Mesenchymal stem cell (in vitro differentiated cells and primary cell): ENCODE measurements at regions not wholly inside any gene's neighbourhood (a gene's known extent, or its start where the extent isn't known, plus 50 kb on each side); places are given as distances from the start of the nearest gene placed in this dataset.
A peak's percentile ranks its signal among the peaks of the same experiment; 100 is the strongest.

Source experiments
- DNase-seq: peaks from one replicate; pipeline ENCODE4 v3.0.0-alpha.2; 2013
- H2AFZ ChIP-seq: one replicate; pipeline ENCODE4 v1.6.1; 2013; ENCODE audit warnings: low read depth, mild to moderate bottlenecking, control low read depth, inconsistent platforms, low read length, moderate library complexity
- H2AK5ac ChIP-seq: 2 replicates; pipeline ENCODE4 v1.6.1; 2013; ENCODE audit warnings: low read length, moderate library complexity, mild to moderate bottlenecking, inconsistent platforms; ENCODE audit not compliant: severe bottlenecking
- H2BK120ac ChIP-seq: one replicate; pipeline ENCODE4 v1.6.1; 2013; ENCODE audit warnings: low read depth, mild to moderate bottlenecking, inconsistent platforms, low read length, moderate library complexity
- H2BK12ac ChIP-seq, 2 experiments: one replicate each; pipeline ENCODE4 v1.6.1; 2013; ENCODE audit warnings: inconsistent platforms in 2 of 2, low read length in 2 of 2, mild to moderate bottlenecking in 2 of 2, moderate library complexity in 2 of 2, control low read depth in 1 of 2
- H2BK15ac ChIP-seq: one replicate; pipeline ENCODE4 v1.6.1; 2013; ENCODE audit warnings: mild to moderate bottlenecking, low read depth, inconsistent platforms; ENCODE audit not compliant: poor library complexity, severe bottlenecking
- H2BK5ac ChIP-seq: 2 replicates; pipeline ENCODE4 v1.6.1; 2013; ENCODE audit warnings: low read depth, mild to moderate bottlenecking, low read length, control low read depth, inconsistent platforms; ENCODE audit not compliant: poor library complexity, severe bottlenecking
- H3K14ac ChIP-seq, 2 experiments: one replicate each; pipeline ENCODE4 v1.6.1; 2013; ENCODE audit warnings: inconsistent platforms in 2 of 2, low read length in 2 of 2, control low read depth in 1 of 2, mild to moderate bottlenecking in 1 of 2, moderate library complexity in 1 of 2
- H3K18ac ChIP-seq, 2 experiments: one replicate each; pipeline ENCODE4 v1.6.1; 2013; ENCODE audit warnings: inconsistent platforms in 2 of 2, low read length in 2 of 2, control low read depth in 1 of 2, low read depth in 1 of 2, mild to moderate bottlenecking in 1 of 2
- H3K23ac ChIP-seq, 2 experiments: one replicate each; pipeline ENCODE4 v1.6.1; 2013; ENCODE audit warnings: inconsistent platforms in 2 of 2, low read length in 2 of 2, mild to moderate bottlenecking in 2 of 2, moderate library complexity in 2 of 2, control low read depth in 1 of 2
- H3K27ac ChIP-seq: 2 replicates; pipeline ENCODE4 v1.5.1; 2013; ENCODE audit warnings: mild to moderate bottlenecking, moderate library complexity, low read length, control low read depth, inconsistent platforms; ENCODE audit not compliant: poor library complexity, severe bottlenecking
- H3K27me3 ChIP-seq, 2 experiments: 2 replicates each; pipeline versions ENCODE4 v1.6.1 to v1.7.0; 2013; ENCODE audit warnings: low read length in 2 of 2, mild to moderate bottlenecking in 2 of 2, moderate library complexity in 2 of 2, control low read depth in 1 of 2, inconsistent platforms in 1 of 2; ENCODE audit not compliant: control insufficient read depth in 1 of 2, insufficient read depth in 1 of 2
- H3K36me3 ChIP-seq, 2 experiments: 2 replicates each; pipeline versions ENCODE4 v1.6.1 to v1.7.0; 2013; ENCODE audit warnings: low read length in 2 of 2, control low read depth in 1 of 2, inconsistent platforms in 1 of 2, low read depth in 1 of 2, mild to moderate bottlenecking in 1 of 2; ENCODE audit not compliant: insufficient read depth in 2 of 2, control insufficient read depth in 1 of 2
- H3K4ac ChIP-seq, 2 experiments: one replicate each; pipeline ENCODE4 v1.6.1; 2013; ENCODE audit warnings: inconsistent platforms in 2 of 2, low read length in 2 of 2, mild to moderate bottlenecking in 2 of 2, moderate library complexity in 2 of 2, control low read depth in 1 of 2, low read depth in 1 of 2
- H3K4me1 ChIP-seq: 2 replicates; pipeline ENCODE4 v1.6.1; 2013; ENCODE audit warnings: low read depth, low read length, control low read depth; ENCODE audit not compliant: control insufficient read depth, insufficient read depth
- H3K4me2 ChIP-seq: 2 replicates; pipeline ENCODE4 v1.6.1; 2013; ENCODE audit warnings: low read length, mild to moderate bottlenecking, inconsistent platforms; ENCODE audit not compliant: poor library complexity, severe bottlenecking
- H3K4me3 ChIP-seq, 2 experiments: 2 replicates each; pipeline versions ENCODE4 v1.5.1 to v1.7.0; 2013; ENCODE audit warnings: low read length in 2 of 2, mild to moderate bottlenecking in 2 of 2, control low read depth in 1 of 2, low read depth in 1 of 2; ENCODE audit not compliant: insufficient read depth in 1 of 2
- H3K79me1 ChIP-seq: replicated peaks from 2 replicates; pipeline ENCODE4 v1.6.1; 2013; ENCODE audit warnings: mild to moderate bottlenecking, control low read depth, low read length, inconsistent platforms; ENCODE audit not compliant: poor library complexity, severe bottlenecking
- H3K9ac ChIP-seq: 2 replicates; pipeline ENCODE4 v1.7.0; 2013; ENCODE audit warnings: mild to moderate bottlenecking, low read length, moderate library complexity
- H3K9me3 ChIP-seq: 2 replicates; pipeline ENCODE4 v1.7.0; 2013; ENCODE audit warnings: mild to moderate bottlenecking, low read length; ENCODE audit not compliant: control insufficient read depth
- H4K8ac ChIP-seq: one replicate; pipeline ENCODE4 v1.6.1; 2013; ENCODE audit warnings: inconsistent platforms, mild to moderate bottlenecking, low read length, moderate library complexity
- H4K91ac ChIP-seq: one replicate; pipeline ENCODE4 v1.6.1; 2013; ENCODE audit warnings: mild to moderate bottlenecking, low read length, inconsistent platforms
- WGBS: methylation state at CpG from one replicate; pipeline ENCODE4 v1.1.7; 2013; ENCODE audit warnings: mixed read lengths; 5-methylcytosine and 5-hydroxymethylcytosine counted together

DNA sequence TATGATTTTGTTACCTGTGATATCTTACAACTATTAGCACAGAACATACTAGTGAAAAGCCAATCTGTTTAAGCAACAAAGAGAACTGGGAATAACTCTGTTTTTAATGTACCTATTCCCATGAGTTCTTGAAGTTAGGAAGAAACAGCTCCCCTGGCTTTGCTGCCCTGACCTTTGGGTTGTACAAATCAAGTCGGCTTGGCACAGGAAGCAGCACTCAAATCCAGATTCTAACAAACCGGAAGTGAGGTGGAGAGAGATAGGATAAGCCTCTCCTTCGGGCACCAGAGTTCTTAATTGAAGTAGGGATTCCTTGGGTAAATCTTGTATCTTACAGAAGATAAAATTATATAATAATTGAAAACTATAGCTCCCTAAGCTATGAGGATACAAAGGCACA lies 144.8 kb upstream of the CPEB2 start:
- Histone ChIP-seq H4K91ac (no peak overlapping the region), H3K14ac (no peak overlapping the region), H3K23ac (no peak overlapping the region), H4K8ac (no peak overlapping the region), H3K4me3 (no peak overlapping the region), H3K18ac (no peak overlapping the region), H2BK120ac (no peak overlapping the region), H3K27me3 (no peaks in the 10 kb centered on the region), H2AFZ (no peak overlapping the region), H3K9me3 (no peaks in the 10 kb centered on the region), H3K4me1 (peaks cover 6% of the 10 kb centered on the region), H2BK15ac (no peak overlapping the region), H3K9ac (peak overlapping the region; percentile 76), H3K4ac (no peak overlapping the region), H2AK5ac (no peak overlapping the region), H3K4me2 (no peak overlapping the region), H2BK12ac (no peak overlapping the region), H2BK5ac (no peak overlapping the region), H3K27ac (no peak overlapping the region), H3K36me3 (no peaks in the 10 kb centered on the region), H3K79me1 (no peaks in the 10 kb centered on the region)
- 64% methylated on average over 2 of the region's 3 CpGs for WGBS
- DNase-seq: peak; percentile 3

DNA sequence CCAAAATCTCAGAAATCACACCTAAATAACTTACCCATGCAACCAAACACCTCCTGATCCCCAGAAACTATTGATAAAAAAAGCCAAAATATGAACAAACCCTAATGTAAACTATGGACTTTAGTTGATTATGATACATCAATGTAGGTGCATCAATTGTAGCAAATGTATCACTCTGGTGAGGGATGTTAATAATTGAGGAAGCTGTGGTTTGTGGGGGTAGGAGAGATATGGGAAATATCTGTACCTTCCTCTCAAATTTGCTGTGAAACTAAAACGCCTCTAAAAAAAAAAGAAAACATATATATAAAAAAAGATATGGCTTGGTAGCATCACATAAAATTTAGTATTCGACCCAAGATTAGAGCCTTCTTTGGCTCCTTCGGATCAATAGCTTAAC lies 144.3 kb upstream of the CPEB2 start:
- no peak overlapping the region for H2AK5ac ChIP-seq
- no peak overlapping the region for H3K9ac ChIP-seq
- no peak overlapping the region for H4K91ac ChIP-seq
- no peak overlapping the region for H4K8ac ChIP-seq
- no peaks in the 10 kb centered on the region for H3K27me3 ChIP-seq
- no peak overlapping the region for H3K27ac ChIP-seq
- H2BK5ac ChIP-seq: no peak overlapping the region
- H3K79me1 ChIP-seq: no peaks in the 10 kb centered on the region
- H3K4me3 ChIP-seq: no peak overlapping the region
- no peak overlapping the region for H3K14ac ChIP-seq
- H3K4ac ChIP-seq: no peak overlapping the region
- H3K4me1 ChIP-seq: peaks cover 6% of the 10 kb centered on the region
- no peak for DNase-seq
- H2BK12ac ChIP-seq: no peak overlapping the region
- H2AFZ ChIP-seq: no peak overlapping the region
- H3K18ac ChIP-seq: no peak overlapping the region
- no peak overlapping the region for H2BK15ac ChIP-seq
- no peak overlapping the region for H3K4me2 ChIP-seq
- no peaks in the 10 kb centered on the region for H3K36me3 ChIP-seq
- 100% methylated on average over 2 of the region's 3 CpGs for WGBS
- no peak overlapping the region for H2BK120ac ChIP-seq
- no peak overlapping the region for H3K23ac ChIP-seq
- no peaks in the 10 kb centered on the region for H3K9me3 ChIP-seq

- Histone ChIP-seq H3K36me3 (no peaks in the 10 kb centered on the region), H4K91ac (no peak overlapping the region), H2BK5ac (no peak overlapping the region), H3K9ac (peak overlapping the region; percentile 56), H2BK15ac (no peak overlapping the region), H3K18ac (no peak overlapping the region), H3K14ac (no peak overlapping the region), H2AK5ac (no peak overlapping the region), H3K27ac (no peak overlapping the region), H3K4me1 (no peaks in the 10 kb centered on the region), H4K8ac (no peak overlapping the region), H3K4me3 (peak overlapping the region in 1 of 2 experiments; percentile 48), H3K79me1 (no peaks in the 10 kb centered on the region), H3K23ac (no peak overlapping the region), H2AFZ (no peak overlapping the region), H2BK120ac (no peak overlapping the region), H3K4ac (no peak overlapping the region), H3K4me2 (no peak overlapping the region), H3K9me3 (no peaks in the 10 kb centered on the region), H3K27me3 (peaks cover 0 to 4% of the 10 kb centered on the region in 2 experiments), H2BK12ac (no peak overlapping the region)
- DNase-seq: no peak
- 96% methylated on average over 33 of the region's 33 CpGs for WGBS
Observed at GRCh38 chr4:14862891-14863290, 139.4 kb upstream of the CPEB2 start.

GRCh38 chr4:14863418-14864364 lies 138.6 kb upstream of the CPEB2 start:
- Histone ChIP-seq H3K79me1 (no peaks in the 10 kb centered on the region), H4K91ac (no peak overlapping the region), H3K27me3 (peaks cover 0 to 4% of the 10 kb centered on the region in 2 experiments), H3K36me3 (no peaks in the 10 kb centered on the region), H3K4me2 (no peak overlapping the region), H3K14ac (no peak overlapping the region), H4K8ac (no peak overlapping the region), H3K9me3 (no peaks in the 10 kb centered on the region), H3K9ac (peak overlapping the region; percentile 56), H2BK5ac (no peak overlapping the region), H3K27ac (no peak overlapping the region), H3K4ac (no peak overlapping the region), H2BK12ac (no peak overlapping the region), H3K18ac (no peak overlapping the region), H2BK120ac (no peak overlapping the region), H3K4me3 (peak overlapping the region in 1 of 2 experiments; percentile 48), H2BK15ac (no peak overlapping the region), H2AFZ (no peak overlapping the region), H3K23ac (no peak overlapping the region), H2AK5ac (no peak overlapping the region), H3K4me1 (no peaks in the 10 kb centered on the region)
- no peak for DNase-seq
- 95% methylated on average over 14 of the region's 16 CpGs for WGBS
